Fibroblast of lung (primary cell): ENCODE measurements at regions not wholly inside any gene's neighbourhood (a gene's known extent, or its start where the extent isn't known, plus 50 kb on each side); places are given as distances from the start of the nearest gene placed in this dataset.

ENCODE experiments used
- EZH2 ChIP-seq: IDR thresholded peaks from 2 replicates; pipeline ENCODE4 v1.5.1; 2012; ENCODE audit warnings: low read length, control low read depth, mild to moderate bottlenecking; ENCODE audit errors: missing control alignments
- TF ChIP-seq, protein P1 (sequence below), 2 donors: IDR thresholded peaks in 1 of 2; conservative IDR thresholded peaks in 1 of 2; 1 replicate in 1 of 2; 2 replicates in 1 of 2; pipeline ENCODE4 v1.5.1; 2011 to 2012; ENCODE audit warnings: low read length in 2 of 2, control low read depth in 1 of 2, inconsistent platforms in 1 of 2, low read depth in 1 of 2, mild to moderate bottlenecking in 1 of 2

- TF ChIP-seq, protein P1, sequence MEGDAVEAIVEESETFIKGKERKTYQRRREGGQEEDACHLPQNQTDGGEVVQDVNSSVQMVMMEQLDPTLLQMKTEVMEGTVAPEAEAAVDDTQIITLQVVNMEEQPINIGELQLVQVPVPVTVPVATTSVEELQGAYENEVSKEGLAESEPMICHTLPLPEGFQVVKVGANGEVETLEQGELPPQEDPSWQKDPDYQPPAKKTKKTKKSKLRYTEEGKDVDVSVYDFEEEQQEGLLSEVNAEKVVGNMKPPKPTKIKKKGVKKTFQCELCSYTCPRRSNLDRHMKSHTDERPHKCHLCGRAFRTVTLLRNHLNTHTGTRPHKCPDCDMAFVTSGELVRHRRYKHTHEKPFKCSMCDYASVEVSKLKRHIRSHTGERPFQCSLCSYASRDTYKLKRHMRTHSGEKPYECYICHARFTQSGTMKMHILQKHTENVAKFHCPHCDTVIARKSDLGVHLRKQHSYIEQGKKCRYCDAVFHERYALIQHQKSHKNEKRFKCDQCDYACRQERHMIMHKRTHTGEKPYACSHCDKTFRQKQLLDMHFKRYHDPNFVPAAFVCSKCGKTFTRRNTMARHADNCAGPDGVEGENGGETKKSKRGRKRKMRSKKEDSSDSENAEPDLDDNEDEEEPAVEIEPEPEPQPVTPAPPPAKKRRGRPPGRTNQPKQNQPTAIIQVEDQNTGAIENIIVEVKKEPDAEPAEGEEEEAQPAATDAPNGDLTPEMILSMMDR (conservative IDR thresholded peaks at IDR 0.05 in 1 of 2, IDR thresholded peaks at IDR 0.05 in 1 of 2; ENCODE audit: low read depth in 1 of 2, low read length in 2 of 2), result no peak
- TF ChIP-seq EZH2, result no peak
Observed at GRCh38 chr18:41706301-41706700, 248.7 kb upstream of the PIK3C3 start.
